ENCODE measurements at regions not wholly inside any gene's neighbourhood (a gene's known extent, or its start where the extent isn't known, plus 50 kb on each side); places are given as distances from the start of the nearest gene placed in this dataset.
"Not testable (repeated sequence)": the region's sequence is repeated elsewhere in the genome, so short reads cannot be mapped to it uniquely, and the experiment has no call there.

DNA sequence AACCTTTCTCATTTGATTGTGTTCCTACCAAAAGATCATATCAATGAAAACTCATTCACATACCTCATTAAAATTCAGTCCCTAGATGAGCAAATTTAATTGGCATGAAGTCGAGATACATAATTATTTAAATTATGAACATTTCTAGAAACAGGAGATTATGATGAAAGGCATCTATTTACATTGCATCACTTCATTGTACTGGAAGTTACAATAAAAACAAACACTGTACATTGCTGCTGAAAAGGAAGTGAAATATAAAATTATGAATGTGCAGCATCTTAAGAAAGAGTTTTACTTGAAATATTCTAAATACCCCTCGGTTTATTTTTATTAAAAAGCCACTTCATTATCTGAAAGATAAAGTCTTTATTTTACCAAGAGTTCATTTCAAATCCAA, 163.4 kb upstream of the ZNF385D start:
- H3K9me3 ChIP-seq: no peaks in the 10 kb centered on the region
- 47 to 67% (median 50%) methylated on average over 2 of the region's 2 CpGs for WGBS, 5 donors

DNA sequence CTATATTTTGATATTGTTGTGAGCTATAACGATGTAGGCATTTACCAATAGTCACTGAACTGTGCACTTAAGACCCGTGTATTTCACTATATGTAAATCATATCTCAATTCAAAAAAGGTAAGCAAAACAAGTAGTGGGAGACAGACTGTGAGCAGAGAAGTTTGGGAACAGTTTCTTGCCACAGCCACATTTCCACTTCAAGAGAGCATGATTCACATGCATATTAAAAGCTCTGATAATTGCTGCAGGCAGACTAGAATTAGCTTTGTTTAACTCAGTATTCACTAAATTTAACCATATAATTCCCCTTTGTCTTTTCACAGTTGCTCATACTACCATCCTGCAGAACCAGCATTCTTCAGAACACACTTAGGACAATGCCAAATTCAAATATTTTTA, 168.4 kb upstream of the ZNF385D start:
- TF ChIP-seq POLR2A (IDR thresholded peaks at IDR 0.05) (no peak), POLR2AphosphoS5 (IDR thresholded peaks at IDR 0.05) (no peak), CTCF (IDR thresholded peaks at IDR 0.05) (no peak), EP300 (IDR thresholded peaks at IDR 0.05) (no peak)
- no peak overlapping the region for H3K27ac ChIP-seq
- no peaks in the 10 kb centered on the region for H3K27me3 ChIP-seq
- H3K4me3 ChIP-seq: no peak overlapping the region
- no peaks in the 10 kb centered on the region for H3K4me1 ChIP-seq
- H3K9me3 ChIP-seq: no peaks in the 10 kb centered on the region
- H3K36me3 ChIP-seq: no peaks in the 10 kb centered on the region
- WGBS, 5 donors: 57 to 76% (median 73%) methylated on average over 2 of the region's 2 CpGs
- DNase-seq: no peak
- intact Hi-C loops (cut with DNase I; ENCODE audit: low total_unique reads): no loop called here

More for the DNA sequence above, 163.4 kb upstream of the ZNF385D start:
- Histone ChIP-seq H3K27ac (no peak overlapping the region), H3K4me3 (no peak overlapping the region), H3K27me3 (no peaks in the 10 kb centered on the region), H3K4me1 (no peaks in the 10 kb centered on the region), H3K36me3 (no peaks in the 10 kb centered on the region)
- intact Hi-C loops (cut with DNase I; ENCODE audit: low total_unique reads): no loop called here
- no peak for DNase-seq
- TF ChIP-seq CTCF (IDR thresholded peaks at IDR 0.05) (no peak), EP300 (IDR thresholded peaks at IDR 0.05) (no peak), POLR2AphosphoS5 (IDR thresholded peaks at IDR 0.05) (no peak), POLR2A (IDR thresholded peaks at IDR 0.05) (no peak)

DNA sequence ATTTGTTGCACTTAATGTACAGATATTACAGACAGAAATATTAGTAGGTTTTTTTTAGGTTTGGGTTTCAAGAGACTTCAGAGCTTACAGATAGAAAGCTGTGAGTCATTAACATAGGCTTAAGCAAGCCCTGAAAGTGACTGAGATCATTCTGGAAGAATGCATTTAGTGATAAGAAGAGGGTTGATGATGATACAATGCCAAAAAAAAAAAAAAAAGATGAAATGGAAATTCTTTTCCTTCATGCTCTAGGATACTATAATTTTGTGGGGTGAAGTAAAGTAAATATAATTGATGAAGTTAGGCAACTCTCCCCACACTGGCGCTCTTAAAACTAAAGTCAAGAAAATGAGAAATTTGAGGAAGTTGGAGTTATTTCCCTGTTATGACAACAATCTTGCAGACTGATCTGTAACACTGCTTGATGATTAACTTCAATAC, 169.4 kb upstream of the ZNF385D start:
- Histone ChIP-seq H3K4me3 (no peak overlapping the region), H3K27me3 (no peaks in the 10 kb centered on the region), H3K36me3 (no peaks in the 10 kb centered on the region), H3K4me1 (no peaks in the 10 kb centered on the region), H3K9me3 (no peaks in the 10 kb centered on the region), H3K27ac (no peak overlapping the region)
- peak in 1 of 2 donors; percentile 44 for DNase-seq
- no peak for TF ChIP-seq POLR2AphosphoS5 (IDR thresholded peaks at IDR 0.05)
- TF ChIP-seq POLR2A (IDR thresholded peaks at IDR 0.05): no peak
- TF ChIP-seq CTCF (IDR thresholded peaks at IDR 0.05): no peak
- TF ChIP-seq EP300 (IDR thresholded peaks at IDR 0.05): no peak
- intact Hi-C loops (cut with DNase I; ENCODE audit: low total_unique reads): no loop called here
- 64 to 91% (median 82%) methylated on average over 1 of the region's 1 CpG for WGBS, 5 donors

DNA sequence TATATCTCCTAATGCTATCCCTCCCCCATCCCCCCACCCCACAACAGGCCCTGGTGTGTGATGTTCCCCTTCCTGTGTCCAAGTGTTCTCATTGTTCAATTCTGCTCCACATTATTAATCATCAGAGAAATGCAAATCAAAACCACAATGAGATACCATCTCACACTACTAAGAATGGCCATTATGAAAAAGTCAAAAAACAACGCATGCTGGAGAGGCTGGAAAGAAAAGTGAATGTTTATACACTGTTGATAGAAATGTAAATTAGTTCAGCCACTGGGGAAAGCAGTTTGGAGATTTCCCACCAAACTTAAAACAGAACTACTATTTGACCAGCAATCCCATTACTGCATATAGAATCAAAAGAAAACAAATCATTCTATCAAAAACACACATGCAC, 172.1 kb upstream of the ZNF385D start:
- intact Hi-C loops (cut with DNase I; ENCODE audit: low total_unique reads); H3K4me3 ChIP-seq; H3K27ac ChIP-seq; DNase-seq; H3K9me3 ChIP-seq; H3K27me3 ChIP-seq; H3K4me1 ChIP-seq; H3K36me3 ChIP-seq: not testable (repeated sequence)
- 62 to 76% (median 73%) methylated on average over 1 of the region's 1 CpG for WGBS, 5 donors

- no peak for TF ChIP-seq EP300 (IDR thresholded peaks at IDR 0.05)
- H3K4me1 ChIP-seq: no peaks in the 10 kb centered on the region
- no peaks in the 10 kb centered on the region for H3K9me3 ChIP-seq
- DNase-seq: no peak
- H3K36me3 ChIP-seq: no peaks in the 10 kb centered on the region
- intact Hi-C loops (cut with DNase I; ENCODE audit: low total_unique reads): no loop called here
- H3K4me3 ChIP-seq: no peak overlapping the region
- H3K27me3 ChIP-seq: no peaks in the 10 kb centered on the region
- 27 to 46% (median 29%) methylated on average over 3 of the region's 3 CpGs for WGBS, 5 donors
- H3K27ac ChIP-seq: no peak overlapping the region
Observed at GRCh38 chr3:21927261-21927660, 176.3 kb upstream of the ZNF385D start.

DNA sequence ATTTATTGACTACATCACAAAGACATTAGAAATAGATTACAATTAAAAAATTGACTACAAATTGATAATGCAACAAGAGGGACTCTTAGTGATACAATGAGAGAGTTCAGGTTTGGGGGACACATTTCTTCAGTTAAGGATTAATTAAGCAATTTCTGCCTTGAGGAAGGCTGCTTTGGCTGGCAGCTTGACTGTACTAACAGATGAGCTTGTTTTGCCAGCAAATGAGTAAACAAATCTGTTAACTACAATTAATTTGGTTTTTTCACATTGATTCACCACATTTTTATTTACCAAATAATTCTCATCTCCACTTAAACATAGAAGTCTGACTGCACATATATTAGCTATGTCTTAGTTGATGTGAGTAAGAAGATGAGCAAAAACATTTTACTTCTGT, 183.6 kb upstream of the ZNF385D start:
- TF ChIP-seq CTCF (IDR thresholded peaks at IDR 0.05) (no peak), POLR2A (IDR thresholded peaks at IDR 0.05) (no peak), EP300 (IDR thresholded peaks at IDR 0.05) (no peak), POLR2AphosphoS5 (IDR thresholded peaks at IDR 0.05) (no peak)
- H3K9me3 ChIP-seq: no peaks in the 10 kb centered on the region
- no peaks in the 10 kb centered on the region for H3K4me1 ChIP-seq
- no peak for DNase-seq
- H3K27me3 ChIP-seq: no peaks in the 10 kb centered on the region
- intact Hi-C loops (cut with DNase I; ENCODE audit: low total_unique reads): no loop called here
- H3K36me3 ChIP-seq: no peaks in the 10 kb centered on the region
- H3K4me3 ChIP-seq: no peak overlapping the region
- H3K27ac ChIP-seq: no peak overlapping the region

Measured in stomach (tissue), 8 donors.